DMS 273 treated with DMSO at 0.1 percent for 48 hours (cell line): ENCODE measurements at regions not wholly inside any gene's neighbourhood (a gene's known extent, or its start where the extent isn't known, plus 50 kb on each side); places are given as distances from the start of the nearest gene placed in this dataset.

ENCODE experiments used
- DNase-seq: peaks from one replicate; lab custom pipeline; 2025; lab: John Stamatoyannopoulos, UW

GRCh38 chr13:76210262-76210661 lies 574.1 kb downstream of the LMO7 start:
- no peak for DNase-seq

GRCh38 chr13:76198568-76199163 lies 562.5 kb downstream of the LMO7 start:
- no peak for DNase-seq

- no peak for DNase-seq
Measured at GRCh38 chr13:76189882-76190519, 553.9 kb downstream of the LMO7 start.

GRCh38 chr13:76175961-76176725 lies 540.0 kb downstream of the LMO7 start:
- DNase-seq = no peak

GRCh38 chr13:76168661-76169060 lies 532.5 kb downstream of the LMO7 start:
- DNase-seq = no peak

- DNase-seq = no peak
Measured at GRCh38 chr13:76164290-76164689, 528.2 kb downstream of the LMO7 start.

- DNase-seq = no peak
Measured at GRCh38 chr13:76163761-76164160, 527.6 kb downstream of the LMO7 start.

- no peak for DNase-seq
Measured at GRCh38 chr13:76160961-76161925, 525.1 kb downstream of the LMO7 start.

GRCh38 chr13:76160506-76160905 lies 524.4 kb downstream of the LMO7 start:
- no peak for DNase-seq

GRCh38 chr13:76157926-76158325 lies 521.8 kb downstream of the LMO7 start:
- no peak for DNase-seq

- DNase-seq = no peak
Measured at GRCh38 chr13:76153239-76153638, 517.1 kb downstream of the LMO7 start.

- DNase-seq = no peak
Measured at GRCh38 chr13:76148926-76149325, 512.8 kb downstream of the LMO7 start.

- DNase-seq = no peak
Measured at GRCh38 chr13:76148374-76148773, 512.2 kb downstream of the LMO7 start.

- DNase-seq = no peak
Measured at GRCh38 chr13:76132532-76132931, 496.4 kb downstream of the LMO7 start.

GRCh38 chr13:76131551-76131950 lies 495.4 kb downstream of the LMO7 start:
- no peak for DNase-seq

- no peak for DNase-seq
Measured at GRCh38 chr13:76129305-76130000, 493.3 kb downstream of the LMO7 start.

- no peak for DNase-seq
Measured at GRCh38 chr13:76127922-76128321, 491.8 kb downstream of the LMO7 start.

- no peak for DNase-seq
Measured at GRCh38 chr13:76123548-76123947, 487.4 kb downstream of the LMO7 start.

- no peak for DNase-seq
Measured at GRCh38 chr13:76116751-76117360, 480.7 kb downstream of the LMO7 start.

- no peak for DNase-seq
Measured at GRCh38 chr13:76106763-76107162, 470.6 kb downstream of the LMO7 start.

GRCh38 chr13:76094645-76095044 lies 458.5 kb downstream of the LMO7 start:
- no peak for DNase-seq
